ENCODE measurements at regions not wholly inside any gene's neighbourhood (a gene's known extent, or its start where the extent isn't known, plus 50 kb on each side); places are given as distances from the start of the nearest gene placed in this dataset.

DNA sequence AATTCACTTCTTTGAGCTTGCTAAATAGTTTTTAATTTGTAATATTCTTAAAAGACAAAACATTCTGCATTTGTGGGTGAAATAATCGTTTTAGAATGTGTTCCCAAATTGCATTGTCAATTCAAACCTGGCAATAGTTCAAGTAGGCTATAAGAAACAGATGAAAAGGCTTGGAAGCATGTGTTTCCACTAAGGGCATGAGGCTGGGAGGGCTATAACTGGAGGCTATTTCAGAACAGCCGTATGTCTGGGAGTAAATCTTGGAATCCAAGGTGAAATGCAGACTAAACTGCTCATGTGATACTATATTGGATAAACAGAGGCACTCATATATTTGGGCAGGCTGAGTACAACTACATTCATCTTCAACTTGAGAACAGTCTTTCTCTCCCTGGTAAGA lies 117.4 kb upstream of the GRPR start:
- TF ChIP-seq, protein P1, sequence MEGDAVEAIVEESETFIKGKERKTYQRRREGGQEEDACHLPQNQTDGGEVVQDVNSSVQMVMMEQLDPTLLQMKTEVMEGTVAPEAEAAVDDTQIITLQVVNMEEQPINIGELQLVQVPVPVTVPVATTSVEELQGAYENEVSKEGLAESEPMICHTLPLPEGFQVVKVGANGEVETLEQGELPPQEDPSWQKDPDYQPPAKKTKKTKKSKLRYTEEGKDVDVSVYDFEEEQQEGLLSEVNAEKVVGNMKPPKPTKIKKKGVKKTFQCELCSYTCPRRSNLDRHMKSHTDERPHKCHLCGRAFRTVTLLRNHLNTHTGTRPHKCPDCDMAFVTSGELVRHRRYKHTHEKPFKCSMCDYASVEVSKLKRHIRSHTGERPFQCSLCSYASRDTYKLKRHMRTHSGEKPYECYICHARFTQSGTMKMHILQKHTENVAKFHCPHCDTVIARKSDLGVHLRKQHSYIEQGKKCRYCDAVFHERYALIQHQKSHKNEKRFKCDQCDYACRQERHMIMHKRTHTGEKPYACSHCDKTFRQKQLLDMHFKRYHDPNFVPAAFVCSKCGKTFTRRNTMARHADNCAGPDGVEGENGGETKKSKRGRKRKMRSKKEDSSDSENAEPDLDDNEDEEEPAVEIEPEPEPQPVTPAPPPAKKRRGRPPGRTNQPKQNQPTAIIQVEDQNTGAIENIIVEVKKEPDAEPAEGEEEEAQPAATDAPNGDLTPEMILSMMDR (IDR thresholded peaks at IDR 0.05): no peak
- TF ChIP-seq, protein P2, sequence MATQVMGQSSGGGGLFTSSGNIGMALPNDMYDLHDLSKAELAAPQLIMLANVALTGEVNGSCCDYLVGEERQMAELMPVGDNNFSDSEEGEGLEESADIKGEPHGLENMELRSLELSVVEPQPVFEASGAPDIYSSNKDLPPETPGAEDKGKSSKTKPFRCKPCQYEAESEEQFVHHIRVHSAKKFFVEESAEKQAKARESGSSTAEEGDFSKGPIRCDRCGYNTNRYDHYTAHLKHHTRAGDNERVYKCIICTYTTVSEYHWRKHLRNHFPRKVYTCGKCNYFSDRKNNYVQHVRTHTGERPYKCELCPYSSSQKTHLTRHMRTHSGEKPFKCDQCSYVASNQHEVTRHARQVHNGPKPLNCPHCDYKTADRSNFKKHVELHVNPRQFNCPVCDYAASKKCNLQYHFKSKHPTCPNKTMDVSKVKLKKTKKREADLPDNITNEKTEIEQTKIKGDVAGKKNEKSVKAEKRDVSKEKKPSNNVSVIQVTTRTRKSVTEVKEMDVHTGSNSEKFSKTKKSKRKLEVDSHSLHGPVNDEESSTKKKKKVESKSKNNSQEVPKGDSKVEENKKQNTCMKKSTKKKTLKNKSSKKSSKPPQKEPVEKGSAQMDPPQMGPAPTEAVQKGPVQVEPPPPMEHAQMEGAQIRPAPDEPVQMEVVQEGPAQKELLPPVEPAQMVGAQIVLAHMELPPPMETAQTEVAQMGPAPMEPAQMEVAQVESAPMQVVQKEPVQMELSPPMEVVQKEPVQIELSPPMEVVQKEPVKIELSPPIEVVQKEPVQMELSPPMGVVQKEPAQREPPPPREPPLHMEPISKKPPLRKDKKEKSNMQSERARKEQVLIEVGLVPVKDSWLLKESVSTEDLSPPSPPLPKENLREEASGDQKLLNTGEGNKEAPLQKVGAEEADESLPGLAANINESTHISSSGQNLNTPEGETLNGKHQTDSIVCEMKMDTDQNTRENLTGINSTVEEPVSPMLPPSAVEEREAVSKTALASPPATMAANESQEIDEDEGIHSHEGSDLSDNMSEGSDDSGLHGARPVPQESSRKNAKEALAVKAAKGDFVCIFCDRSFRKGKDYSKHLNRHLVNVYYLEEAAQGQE (IDR thresholded peaks at IDR 0.05; ENCODE audit: insufficient read depth in 1 of 2, low read depth in 2 of 2, low read length in 1 of 2): no peak
- TF ChIP-seq TCF7L2 (IDR thresholded peaks at IDR 0.05; ENCODE audit: low read depth, low read length) (no peak), POLR2AphosphoS5 (IDR thresholded peaks at IDR 0.05; ENCODE audit: low read depth, low read length) (no peak), SIN3A (IDR thresholded peaks at IDR 0.05; ENCODE audit: borderline replicate concordance, insufficient read depth, low read depth, low read length) (no peak)

Data from Panc1 (cell line).